BLaER1 (cell line): ENCODE measurements at regions not wholly inside any gene's neighbourhood (a gene's known extent, or its start where the extent isn't known, plus 50 kb on each side); places are given as distances from the start of the nearest gene placed in this dataset.
"Not testable (repeated sequence)": the region's sequence is repeated elsewhere in the genome, so short reads cannot be mapped to it uniquely, and the experiment has no call there.

ENCODE experiments used
- H3K27ac ChIP-seq: shearing (Covaris generic); formaldehyde crosslinking; 2 replicates; pipeline ENCODE4 v1.8.1; 2022
- H3K27me3 ChIP-seq: shearing (Covaris generic); formaldehyde crosslinking; 2 replicates; pipeline ENCODE4 v1.8.1; 2022
- H3K36me3 ChIP-seq: shearing (Covaris generic); formaldehyde crosslinking; 2 replicates; pipeline ENCODE4 v1.8.1; 2022
- H3K4me1 ChIP-seq: shearing (Covaris generic); formaldehyde crosslinking; 2 replicates; pipeline ENCODE4 v1.8.1; 2022
- H3K4me2 ChIP-seq: shearing (Covaris generic); formaldehyde crosslinking; 2 replicates; pipeline ENCODE4 v1.8.1; 2022
- H3K4me3 ChIP-seq: shearing (Covaris generic); formaldehyde crosslinking; 2 replicates; pipeline ENCODE4 v1.8.1; 2022
- H3K9ac ChIP-seq: shearing (Covaris generic); formaldehyde crosslinking; 2 replicates; pipeline ENCODE4 v1.8.1; 2022
- H3K9me3 ChIP-seq: shearing (Covaris generic); formaldehyde crosslinking; 2 replicates; pipeline ENCODE4 v1.8.1; 2022
- H4K20me1 ChIP-seq: shearing (Covaris generic); formaldehyde crosslinking; 2 replicates; pipeline ENCODE4 v1.8.1; 2022
- Cebpa-rat ChIP-seq: shearing (Covaris generic); IDR thresholded peaks from 2 replicates; pipeline ENCODE4 v1.8.1; 2022

DNA sequence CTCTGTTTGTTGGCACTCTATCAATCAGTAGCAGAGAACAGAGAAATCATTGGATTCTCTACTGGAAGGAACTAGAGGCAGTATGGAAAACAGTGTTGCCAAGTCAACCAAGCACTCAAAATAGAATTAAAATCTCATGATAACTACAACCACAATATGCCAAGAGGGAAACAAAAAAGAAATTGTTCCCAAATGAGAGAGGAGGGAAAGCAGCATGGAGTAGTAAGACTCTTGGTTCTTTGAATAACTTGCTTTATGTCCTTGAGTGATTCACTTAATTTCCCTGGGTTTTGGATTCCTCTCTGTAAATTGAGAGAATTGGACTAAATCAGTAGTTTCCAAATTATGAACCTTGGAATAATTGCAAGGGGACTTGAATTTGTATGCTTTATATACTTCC lies 285.5 kb upstream of the ANKRD50 start:
- Histone ChIP-seq H3K4me3 (no peak overlapping the region), H3K9ac (no peak overlapping the region), H3K27me3 (no peaks in the 10 kb centered on the region), H3K27ac (no peak overlapping the region), H3K4me2 (no peak overlapping the region), H3K36me3 (no peaks in the 10 kb centered on the region), H3K9me3 (no peaks in the 10 kb centered on the region), H4K20me1 (no peaks in the 10 kb centered on the region), H3K4me1 (no peaks in the 10 kb centered on the region)
- no peak for TF ChIP-seq Cebpa-rat

DNA sequence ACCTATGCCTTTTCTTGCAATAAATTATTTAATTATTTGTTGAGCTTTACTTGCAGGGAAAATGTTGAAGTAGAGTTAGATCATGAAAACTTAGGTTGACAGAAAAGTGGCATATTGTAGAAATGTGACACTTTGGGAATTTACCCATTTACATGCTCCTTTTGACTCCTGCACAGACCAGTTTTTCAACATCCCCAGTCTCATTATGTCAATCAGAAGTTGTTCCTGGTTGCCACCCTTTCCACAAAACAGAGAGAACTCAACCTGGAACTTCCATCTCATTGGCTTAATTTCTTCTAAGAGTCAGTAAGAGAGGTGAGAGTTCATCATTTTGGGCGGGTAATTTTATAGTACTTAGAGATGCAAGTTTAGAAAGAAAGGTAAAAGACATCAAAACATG lies 284.6 kb upstream of the ANKRD50 start:
- Histone ChIP-seq H3K27me3 (no peaks in the 10 kb centered on the region), H3K4me3 (no peak overlapping the region), H4K20me1 (no peaks in the 10 kb centered on the region), H3K4me2 (no peak overlapping the region), H3K9me3 (no peaks in the 10 kb centered on the region), H3K4me1 (no peaks in the 10 kb centered on the region), H3K27ac (no peak overlapping the region), H3K36me3 (no peaks in the 10 kb centered on the region), H3K9ac (no peak overlapping the region)
- TF ChIP-seq Cebpa-rat, result no peak

DNA sequence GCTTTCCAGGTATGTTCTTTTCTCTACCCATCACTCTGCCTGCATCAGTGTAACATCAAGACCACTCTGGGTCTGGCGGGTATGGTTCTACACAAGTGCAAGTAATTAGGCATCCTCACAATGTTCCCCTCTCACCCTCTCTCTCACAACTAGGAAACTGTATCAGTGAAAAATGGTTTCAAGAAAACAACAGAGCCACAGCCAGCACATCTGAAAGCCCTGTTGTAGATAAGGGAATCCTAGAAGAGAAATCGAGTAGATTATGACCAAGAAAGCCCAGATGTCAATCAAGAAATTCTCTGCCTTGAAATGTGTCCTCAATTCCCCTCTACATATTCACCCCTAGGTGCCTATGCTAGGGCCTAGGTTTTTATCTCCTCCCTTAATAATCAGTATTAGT lies 281.3 kb upstream of the ANKRD50 start:
- H3K36me3 ChIP-seq, result no peaks in the 10 kb centered on the region
- no peak for TF ChIP-seq Cebpa-rat
- H4K20me1 ChIP-seq, result no peaks in the 10 kb centered on the region
- no peak overlapping the region for H3K4me3 ChIP-seq
- H3K9me3 ChIP-seq, result no peaks in the 10 kb centered on the region
- H3K27me3 ChIP-seq, result no peaks in the 10 kb centered on the region
- H3K27ac ChIP-seq, result no peak overlapping the region
- H3K9ac ChIP-seq, result no peak overlapping the region
- no peak overlapping the region for H3K4me2 ChIP-seq
- H3K4me1 ChIP-seq, result no peaks in the 10 kb centered on the region

DNA sequence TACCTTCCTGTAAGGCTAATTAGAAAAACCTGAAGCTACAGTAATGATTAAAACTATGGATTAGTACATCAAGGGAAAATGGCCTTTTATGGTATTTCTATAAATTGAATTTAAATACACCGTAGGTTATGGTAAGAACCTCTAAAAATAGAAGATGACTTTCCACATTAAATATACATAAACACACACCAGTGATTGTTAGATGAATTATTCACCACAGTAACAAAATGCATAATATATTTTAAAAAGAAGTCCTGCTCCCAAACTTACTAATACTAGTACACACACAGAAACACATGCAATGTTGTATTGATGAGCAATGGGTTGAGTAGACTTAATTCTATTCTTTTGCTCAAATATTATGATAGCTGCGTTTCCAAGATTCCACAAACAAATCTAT lies 277.9 kb upstream of the ANKRD50 start:
- no peak overlapping the region for H3K4me2 ChIP-seq
- H3K27ac ChIP-seq, result no peak overlapping the region
- H3K9me3 ChIP-seq, result no peaks in the 10 kb centered on the region
- no peaks in the 10 kb centered on the region for H3K36me3 ChIP-seq
- H3K4me3 ChIP-seq, result no peak overlapping the region
- H3K9ac ChIP-seq, result no peak overlapping the region
- no peak for TF ChIP-seq Cebpa-rat
- H4K20me1 ChIP-seq, result no peaks in the 10 kb centered on the region
- no peaks in the 10 kb centered on the region for H3K27me3 ChIP-seq
- no peaks in the 10 kb centered on the region for H3K4me1 ChIP-seq

DNA sequence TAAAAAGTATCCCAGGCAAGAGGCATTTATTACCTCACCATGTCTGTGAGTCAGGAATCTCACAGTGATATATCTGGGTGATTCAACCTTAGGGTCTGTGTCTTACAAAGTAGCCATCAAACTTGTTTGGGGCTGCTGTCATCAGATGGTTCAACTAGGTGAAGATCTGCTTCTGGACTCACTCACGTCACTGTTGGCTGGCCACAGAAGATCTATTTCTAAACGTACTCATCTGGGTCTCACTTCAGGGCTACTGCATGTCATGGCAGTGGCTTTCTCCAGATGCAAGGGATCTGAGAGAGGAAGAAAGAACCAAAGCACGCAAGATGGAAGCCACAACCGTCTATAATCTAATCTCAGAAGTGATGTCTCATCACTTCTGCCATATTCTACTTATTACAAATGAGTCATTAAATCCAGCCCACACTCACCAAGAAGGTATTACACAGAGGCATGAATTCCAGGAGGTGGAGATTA lies 267.8 kb upstream of the ANKRD50 start:
- Histone ChIP-seq H3K9me3 (no peaks in the 10 kb centered on the region), H3K4me3 (no peak overlapping the region), H3K4me1 (no peaks in the 10 kb centered on the region), H3K9ac (no peak overlapping the region), H3K4me2 (no peak overlapping the region), H3K27me3 (no peaks in the 10 kb centered on the region), H3K27ac (no peak overlapping the region), H4K20me1 (no peaks in the 10 kb centered on the region), H3K36me3 (no peaks in the 10 kb centered on the region)
- TF ChIP-seq Cebpa-rat, result no peak

DNA sequence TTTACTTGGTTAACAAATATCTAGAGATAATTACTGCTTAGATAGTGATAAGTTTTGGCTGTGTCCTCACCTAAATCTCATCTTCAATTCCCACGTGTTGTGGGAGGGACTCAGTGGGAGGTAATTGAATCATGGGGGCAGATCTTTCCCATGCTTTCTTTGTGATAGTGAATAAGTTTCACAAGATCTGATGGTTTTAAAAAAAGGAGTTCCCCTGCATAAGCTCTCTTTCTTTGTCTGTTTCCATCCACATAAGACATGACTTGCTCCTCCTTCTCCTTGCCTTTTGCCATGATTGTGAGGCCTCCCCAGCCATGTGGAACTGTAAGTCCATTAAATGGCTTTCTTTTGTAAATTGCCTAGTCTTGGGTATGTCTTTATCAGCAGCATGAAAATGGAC lies 266.0 kb upstream of the ANKRD50 start:
- not testable (repeated sequence) for H3K27me3 ChIP-seq, H4K20me1 ChIP-seq, H3K9me3 ChIP-seq, H3K9ac ChIP-seq, H3K4me1 ChIP-seq, H3K4me3 ChIP-seq, H3K27ac ChIP-seq, H3K36me3 ChIP-seq, H3K4me2 ChIP-seq

DNA sequence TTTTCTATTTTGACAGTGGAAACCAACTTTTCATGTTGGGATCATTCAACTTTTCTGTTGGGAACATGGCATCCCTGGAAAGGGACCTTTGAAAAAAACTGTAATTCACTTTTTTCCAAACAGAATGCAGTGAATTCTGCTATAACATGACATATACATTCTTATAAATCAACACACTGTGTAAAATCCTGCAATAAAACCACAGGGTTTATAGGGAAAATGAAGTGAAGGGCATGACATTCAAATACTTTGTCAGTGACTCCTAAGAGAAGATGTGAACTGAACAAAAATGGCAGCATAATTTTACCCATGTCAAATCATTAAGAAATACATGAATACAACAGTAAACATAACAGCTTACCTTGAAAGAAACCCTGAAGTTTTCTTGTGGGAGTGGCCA lies 264.5 kb upstream of the ANKRD50 start:
- Histone ChIP-seq H4K20me1 (no peaks in the 10 kb centered on the region), H3K4me2 (no peak overlapping the region), H3K4me3 (no peak overlapping the region), H3K27me3 (no peaks in the 10 kb centered on the region), H3K9ac (no peak overlapping the region), H3K27ac (no peak overlapping the region), H3K9me3 (no peaks in the 10 kb centered on the region), H3K4me1 (no peaks in the 10 kb centered on the region), H3K36me3 (no peaks in the 10 kb centered on the region)
- no peak for TF ChIP-seq Cebpa-rat

DNA sequence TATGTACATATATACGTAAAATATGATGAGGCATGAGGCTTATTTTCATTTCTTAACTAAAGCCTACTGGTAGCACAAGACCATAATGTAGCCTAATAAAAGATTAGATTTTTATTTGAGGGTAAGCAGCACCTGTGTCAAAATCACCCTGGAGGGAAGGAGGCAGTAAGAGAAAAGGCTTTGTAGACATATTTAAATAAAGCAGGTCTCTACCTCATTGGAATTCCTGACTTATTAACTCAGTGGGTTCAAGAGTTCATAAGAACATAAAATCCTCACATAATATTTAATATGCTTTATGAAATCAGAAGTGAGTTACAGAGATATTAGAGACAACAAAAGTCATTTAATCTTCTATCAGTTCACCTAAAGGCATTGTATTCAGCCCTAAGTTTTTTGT lies 261.6 kb upstream of the ANKRD50 start:
- no peak for TF ChIP-seq Cebpa-rat
- Histone ChIP-seq H3K4me2 (no peak overlapping the region), H3K9me3 (no peaks in the 10 kb centered on the region), H3K4me3 (no peak overlapping the region), H4K20me1 (no peaks in the 10 kb centered on the region), H3K36me3 (no peaks in the 10 kb centered on the region), H3K9ac (no peak overlapping the region), H3K4me1 (no peaks in the 10 kb centered on the region), H3K27ac (no peak overlapping the region), H3K27me3 (no peaks in the 10 kb centered on the region)

DNA sequence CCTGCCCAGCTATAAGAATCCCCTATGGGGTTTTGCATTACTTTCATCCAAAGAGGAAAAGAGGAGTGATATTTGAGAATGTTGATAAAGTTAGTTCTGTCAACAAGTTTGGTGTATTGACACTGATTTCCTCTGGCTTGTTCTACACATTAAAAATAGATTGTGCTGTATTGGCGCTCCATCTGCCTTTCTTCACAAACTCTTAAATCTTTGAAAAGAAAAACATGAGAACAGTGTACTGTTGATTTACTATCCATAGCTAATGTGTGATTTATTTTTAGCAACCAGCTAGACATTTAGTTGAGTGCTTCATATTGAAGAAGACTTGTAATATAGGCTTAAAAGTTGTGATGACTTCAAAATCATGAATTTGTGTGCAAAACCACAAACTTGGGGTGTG lies 261.2 kb upstream of the ANKRD50 start:
- no peak overlapping the region for H3K9ac ChIP-seq
- no peak overlapping the region for H3K4me3 ChIP-seq
- no peak overlapping the region for H3K4me2 ChIP-seq
- no peak for TF ChIP-seq Cebpa-rat
- no peaks in the 10 kb centered on the region for H3K36me3 ChIP-seq
- no peak overlapping the region for H3K27ac ChIP-seq
- no peaks in the 10 kb centered on the region for H3K9me3 ChIP-seq
- H3K27me3 ChIP-seq, result no peaks in the 10 kb centered on the region
- H3K4me1 ChIP-seq, result no peaks in the 10 kb centered on the region
- no peaks in the 10 kb centered on the region for H4K20me1 ChIP-seq

DNA sequence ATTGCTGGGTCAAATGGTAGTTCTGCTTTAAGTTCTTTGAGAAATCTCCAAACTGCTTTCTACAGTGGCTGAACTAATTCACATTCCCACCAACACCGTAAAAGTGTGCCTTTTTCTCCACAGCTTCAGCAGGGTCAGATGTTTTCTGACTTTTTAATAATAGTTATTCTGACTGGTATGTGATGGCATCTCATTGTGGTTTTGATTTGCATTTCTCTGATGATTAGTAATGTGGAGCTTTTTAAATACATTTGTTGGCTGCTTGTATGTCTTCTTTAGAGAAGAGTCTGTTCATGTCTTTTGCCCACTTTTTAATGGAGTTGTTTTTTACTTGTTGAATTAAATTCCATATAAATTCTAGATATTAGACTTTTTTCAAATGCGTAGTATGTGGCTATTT lies 257.5 kb upstream of the ANKRD50 start:
- Histone ChIP-seq H4K20me1 (no peaks in the 10 kb centered on the region), H3K9me3 (no peaks in the 10 kb centered on the region), H3K27me3 (no peaks in the 10 kb centered on the region), H3K4me2 (no peak overlapping the region), H3K9ac (no peak overlapping the region), H3K4me1 (no peaks in the 10 kb centered on the region), H3K27ac (no peak overlapping the region), H3K4me3 (no peak overlapping the region), H3K36me3 (no peaks in the 10 kb centered on the region)
- no peak for TF ChIP-seq Cebpa-rat

DNA sequence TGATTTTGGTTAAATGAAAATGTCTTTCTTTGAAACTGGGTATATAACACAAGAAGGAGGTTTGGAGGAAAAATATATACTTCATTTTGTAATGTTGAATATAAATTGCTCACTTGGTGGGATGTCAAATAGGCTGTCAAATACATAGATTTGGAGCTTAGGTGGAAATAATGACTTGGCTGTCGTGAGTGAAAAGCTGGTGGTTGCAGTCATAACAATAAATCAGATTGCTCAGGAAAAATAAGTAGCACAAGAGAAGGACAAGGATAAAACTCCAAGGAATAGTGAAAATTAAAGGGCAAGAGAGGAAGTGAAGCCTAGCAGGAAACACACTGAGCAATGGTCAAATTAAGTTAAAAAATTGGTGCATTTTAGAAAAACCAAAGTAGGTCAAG lies 253.0 kb upstream of the ANKRD50 start:
- H3K9me3 ChIP-seq, result peaks cover 20% of the 10 kb centered on the region
- no peak overlapping the region for H3K4me3 ChIP-seq
- H3K27me3 ChIP-seq, result no peaks in the 10 kb centered on the region
- no peak for TF ChIP-seq Cebpa-rat
- H3K9ac ChIP-seq, result no peak overlapping the region
- H3K36me3 ChIP-seq, result no peaks in the 10 kb centered on the region
- no peaks in the 10 kb centered on the region for H4K20me1 ChIP-seq
- no peaks in the 10 kb centered on the region for H3K4me1 ChIP-seq
- no peak overlapping the region for H3K4me2 ChIP-seq
- no peak overlapping the region for H3K27ac ChIP-seq
